ENCODE measurements at regions not wholly inside any gene's neighbourhood (a gene's known extent, or its start where the extent isn't known, plus 50 kb on each side); places are given as distances from the start of the nearest gene placed in this dataset.
"Not testable (repeated sequence)": the region's sequence is repeated elsewhere in the genome, so short reads cannot be mapped to it uniquely, and the experiment has no call there.

DNA sequence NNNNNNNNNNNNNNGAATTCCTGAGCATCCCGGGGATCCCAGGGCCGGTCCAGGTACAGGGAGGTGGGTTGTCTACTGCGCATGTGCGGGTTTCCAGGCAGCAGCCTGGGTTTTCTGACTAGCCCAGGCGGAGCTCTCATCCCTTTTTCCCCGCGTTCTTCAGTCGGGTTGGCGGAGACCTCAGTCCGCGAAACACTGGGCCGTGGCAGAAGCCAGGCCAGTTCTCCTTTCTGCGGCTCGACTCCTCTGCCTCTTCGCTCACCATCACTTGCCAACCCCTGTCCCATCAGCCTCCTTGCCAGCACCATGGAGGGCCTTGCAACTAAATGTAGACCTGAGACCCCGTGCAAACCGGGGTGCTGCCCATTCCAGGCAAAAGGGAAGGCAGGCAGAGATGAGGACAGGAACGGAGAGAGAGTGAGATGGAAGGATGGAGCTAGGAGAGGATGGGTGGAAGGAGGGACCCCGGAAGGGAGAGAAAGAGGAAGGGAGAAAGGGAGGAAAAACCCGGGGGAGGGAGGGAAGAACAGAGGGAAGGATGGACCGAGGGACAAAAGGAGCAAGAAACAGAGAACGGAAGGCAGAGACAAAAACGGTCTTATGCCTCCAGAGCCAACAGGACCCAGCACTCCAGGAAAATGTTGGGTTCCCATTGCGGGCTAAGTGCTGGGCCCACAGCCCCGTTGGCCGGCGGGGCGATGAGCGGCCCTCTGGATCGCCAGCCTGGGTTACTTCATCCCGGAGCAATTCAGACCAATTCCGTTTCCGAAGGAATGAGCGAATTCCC is 445.4 kb upstream of the DEFB115 start:
- DNase-seq, result peak; percentile 25

DNA sequence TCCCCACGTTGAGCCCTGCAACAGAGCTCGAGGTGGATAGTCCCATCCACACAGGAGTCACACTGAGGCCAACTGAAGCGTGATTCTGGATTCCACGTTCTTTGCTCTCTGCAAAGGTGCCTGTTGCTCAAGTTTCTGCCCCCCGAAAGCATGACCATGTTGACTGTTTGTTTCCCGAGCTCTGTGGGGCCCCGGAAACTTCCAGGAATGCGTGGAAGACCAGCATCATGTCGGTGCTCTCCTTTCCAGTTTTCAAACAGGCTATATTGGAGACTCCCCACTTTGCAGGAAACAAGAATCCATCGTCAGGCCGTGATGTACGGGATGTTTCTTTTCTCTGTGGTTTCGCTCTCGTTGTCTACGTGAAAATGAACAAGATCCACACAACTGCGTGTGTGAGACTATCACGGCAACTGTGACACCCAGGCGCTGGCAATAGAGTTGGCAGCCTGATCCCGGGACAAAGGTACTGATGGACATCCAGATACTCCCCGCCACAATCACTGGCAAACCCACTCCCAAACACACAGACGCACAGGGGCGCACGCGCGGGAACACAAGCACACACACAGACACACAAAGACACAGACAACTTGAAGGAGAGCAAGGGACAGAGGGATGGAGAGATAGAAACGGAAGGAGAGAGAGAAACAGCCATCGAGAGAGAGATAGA is 444.6 kb upstream of the DEFB115 start:
- no peak for DNase-seq

DNA sequence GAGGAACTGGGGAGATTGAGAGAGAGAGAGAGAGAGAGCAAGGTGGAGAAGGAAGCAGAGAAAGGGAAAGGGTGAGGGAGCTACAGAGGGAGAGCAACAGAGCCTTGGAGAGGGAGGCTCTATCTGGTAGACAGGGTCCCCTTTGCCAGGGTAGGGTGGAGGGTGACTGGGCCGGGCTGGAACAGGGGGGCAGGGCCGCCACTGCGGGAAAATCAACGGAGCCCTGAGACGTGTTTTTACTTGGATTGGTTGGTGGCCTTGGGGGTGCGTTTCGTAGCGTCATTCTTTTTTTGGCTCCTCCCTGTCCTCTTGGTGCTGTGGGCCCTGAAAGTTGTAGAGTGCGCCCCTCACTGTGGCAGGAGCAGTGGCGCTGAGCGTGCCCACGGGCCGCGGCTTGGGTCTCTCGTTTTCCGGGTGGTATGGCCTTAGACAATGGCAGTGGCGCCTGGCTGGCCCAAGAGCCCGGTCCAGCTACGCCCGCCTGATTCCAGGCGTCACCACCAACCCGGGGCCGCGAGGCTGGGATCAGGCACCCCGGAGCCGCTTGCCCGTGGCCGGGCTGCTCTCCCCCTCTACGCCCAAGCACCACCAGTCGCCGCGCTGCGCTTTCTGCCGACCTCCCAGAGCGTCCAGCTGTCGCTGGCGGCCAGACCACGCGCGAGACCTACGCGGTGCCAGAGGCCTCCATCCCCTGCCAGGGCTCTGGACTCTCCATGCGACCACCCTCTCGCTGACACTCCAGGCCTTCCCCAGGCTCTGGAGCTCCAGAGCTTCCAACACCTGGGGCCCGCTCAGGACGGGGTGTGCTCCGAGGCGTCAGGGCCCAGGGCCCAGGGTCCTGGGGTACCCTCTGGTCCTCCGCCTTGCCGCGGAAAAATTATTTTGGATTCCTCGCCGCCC is 443.8 kb upstream of the DEFB115 start:
- not testable (repeated sequence) for DNase-seq

DNA sequence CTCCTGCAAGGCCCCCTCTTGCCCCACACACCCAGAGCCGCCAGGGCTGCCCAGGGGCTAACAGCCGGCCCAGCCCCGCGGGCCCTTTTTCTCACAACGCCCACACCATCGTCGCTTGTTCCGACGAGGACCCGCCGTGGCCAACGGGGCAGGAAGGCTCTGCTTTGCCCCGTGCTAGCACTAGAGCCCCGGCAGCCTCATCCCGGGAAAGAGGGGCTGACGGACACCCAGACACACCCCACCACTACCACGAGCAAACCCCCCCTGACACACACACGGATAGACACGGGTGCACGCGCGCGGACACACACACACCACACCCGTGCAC is 443.2 kb upstream of the DEFB115 start:
- not testable (repeated sequence) for DNase-seq

DNA sequence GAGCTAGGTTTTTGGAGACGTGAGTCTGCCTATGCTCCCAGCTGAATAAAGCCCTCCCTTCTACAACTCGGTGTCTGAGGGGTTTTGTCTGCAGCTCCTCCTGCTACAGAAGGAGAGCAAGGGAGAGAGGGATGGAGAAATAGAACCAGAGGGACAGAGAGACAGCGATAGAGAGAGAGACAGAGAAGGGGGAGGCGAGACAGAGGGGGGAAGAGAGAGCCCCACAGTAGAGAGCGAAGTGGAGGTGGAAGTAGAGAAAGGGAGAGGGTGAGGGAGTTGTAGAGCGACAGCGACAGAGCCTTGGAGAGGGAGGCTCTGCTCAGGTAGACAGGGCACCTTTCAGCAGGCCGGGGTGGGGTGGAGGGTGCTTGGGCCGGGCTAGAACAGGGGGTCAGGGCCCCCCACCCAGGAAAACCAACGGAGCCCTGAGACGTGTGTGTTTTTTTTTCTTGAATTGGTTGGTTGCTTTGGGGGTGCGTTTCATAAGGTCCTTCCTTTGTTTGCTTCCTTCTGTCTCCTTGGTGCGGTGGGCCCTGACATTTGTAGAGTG is 442.4 kb upstream of the DEFB115 start:
- not testable (repeated sequence) for DNase-seq

DNA sequence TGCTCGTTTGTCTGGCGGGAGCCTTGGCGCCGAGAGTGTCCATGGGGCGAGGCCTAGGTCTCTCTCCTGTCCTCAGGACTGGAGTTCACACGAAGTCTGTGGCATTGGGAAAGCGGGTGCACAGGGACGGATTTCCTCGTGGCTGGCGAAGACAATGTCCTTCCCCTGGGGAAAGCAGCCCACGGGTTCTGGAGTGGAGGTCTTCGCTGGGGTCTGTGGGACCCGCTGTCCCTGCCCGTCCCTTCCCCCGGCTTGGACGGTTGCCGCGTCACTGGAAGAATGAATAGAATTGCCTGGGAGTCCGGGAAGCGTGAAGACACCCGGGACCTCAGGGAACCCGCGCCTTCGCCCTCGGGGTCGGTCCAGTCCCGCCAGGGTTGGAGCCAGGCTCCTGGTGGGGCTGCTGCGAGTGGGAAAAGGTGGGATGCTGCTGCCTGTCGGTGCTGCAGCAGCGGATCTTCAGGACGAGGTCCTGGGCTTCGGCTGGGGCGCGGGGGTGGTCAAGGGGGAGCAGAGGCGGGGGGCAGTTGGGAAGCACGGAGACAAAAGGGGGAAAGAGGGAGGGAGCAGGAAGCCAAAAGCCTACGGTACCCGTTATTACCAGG is 441.8 kb upstream of the DEFB115 start:
- DNase-seq, result no peak

DNA sequence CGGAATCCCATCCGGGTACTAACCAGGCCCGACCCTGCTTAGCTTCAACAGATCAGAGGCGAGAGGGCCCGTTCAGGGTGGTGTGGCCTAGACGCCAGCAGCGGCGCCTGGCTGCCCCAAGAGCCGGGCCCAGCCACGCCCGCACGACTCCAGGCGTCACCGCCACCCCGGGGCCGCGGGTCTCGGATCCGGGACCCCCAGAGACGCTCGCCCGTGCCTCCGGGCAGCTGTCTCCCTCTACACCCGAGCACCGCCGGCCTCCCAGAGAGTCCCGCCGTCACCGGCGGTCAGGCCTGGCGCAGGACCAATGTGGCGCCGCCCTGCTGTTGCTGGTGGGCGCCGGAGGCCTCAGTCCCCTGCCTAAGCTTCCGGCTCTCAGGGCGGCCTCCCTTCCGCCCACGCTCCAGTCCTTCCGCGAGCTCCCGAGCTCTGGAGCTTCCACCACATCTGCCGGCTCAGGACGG is 441.2 kb upstream of the DEFB115 start:
- no peak for DNase-seq

DNA sequence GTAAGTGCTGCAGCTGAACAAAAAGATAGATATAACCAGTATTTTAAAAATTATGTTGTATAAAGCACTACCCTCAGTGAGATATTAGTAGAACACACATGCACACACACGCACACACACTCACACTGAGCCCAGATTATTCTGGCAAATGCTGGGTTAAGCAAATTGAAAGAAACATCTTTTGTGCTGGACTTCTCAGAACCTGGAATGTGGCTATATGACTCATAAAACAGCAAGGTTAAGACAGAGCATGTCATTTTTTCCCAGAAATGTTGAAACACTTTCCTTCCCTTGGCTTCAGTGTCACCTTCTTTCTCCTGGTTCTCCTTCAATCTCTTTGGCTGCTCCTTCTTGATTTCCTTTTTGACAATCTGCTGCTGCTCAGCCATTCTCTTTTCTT is 435.8 kb upstream of the DEFB115 start:
- DNase-seq, result not testable (repeated sequence)

DNA sequence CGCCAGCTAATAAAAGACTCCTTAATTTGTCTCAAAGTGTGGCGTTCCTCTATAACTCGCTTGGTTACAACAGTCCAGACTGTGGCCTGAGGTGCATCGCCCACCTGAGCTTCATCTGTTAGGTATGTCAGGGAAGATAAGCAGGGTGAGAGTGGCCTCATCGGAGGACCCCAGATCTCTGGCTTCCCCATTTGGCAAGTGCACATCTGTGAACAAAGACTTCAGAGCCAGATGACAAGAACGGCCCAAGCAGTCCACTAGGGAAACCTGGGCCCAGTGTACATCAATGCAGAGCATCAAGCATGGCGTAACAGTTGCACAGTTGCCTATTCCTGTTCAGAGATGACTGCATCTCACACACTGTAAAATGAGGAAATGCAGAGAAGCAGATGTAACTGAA is 432.8 kb upstream of the DEFB115 start:
- not testable (repeated sequence) for DNase-seq

DNA sequence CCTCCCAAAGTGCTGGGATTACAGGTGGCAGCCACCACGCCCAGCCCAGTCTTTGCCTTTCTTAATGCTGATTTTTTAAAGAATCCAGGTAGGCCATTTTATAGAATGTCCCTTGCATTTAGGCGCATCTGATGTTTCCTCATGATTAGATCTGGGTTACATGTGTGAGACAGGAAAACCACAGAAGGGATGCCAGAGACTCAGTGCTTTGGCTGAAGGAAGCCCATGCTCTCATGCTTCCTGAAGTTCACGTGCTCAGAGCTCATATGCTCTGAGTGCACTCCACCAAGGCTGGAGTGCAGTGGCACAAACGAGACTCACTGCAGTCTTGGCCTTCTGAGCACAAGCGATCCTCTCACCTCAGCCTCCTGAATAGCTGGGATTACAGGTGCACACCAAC is 411.5 kb upstream of the DEFB115 start:
- DNase-seq, result not testable (repeated sequence)

DNA sequence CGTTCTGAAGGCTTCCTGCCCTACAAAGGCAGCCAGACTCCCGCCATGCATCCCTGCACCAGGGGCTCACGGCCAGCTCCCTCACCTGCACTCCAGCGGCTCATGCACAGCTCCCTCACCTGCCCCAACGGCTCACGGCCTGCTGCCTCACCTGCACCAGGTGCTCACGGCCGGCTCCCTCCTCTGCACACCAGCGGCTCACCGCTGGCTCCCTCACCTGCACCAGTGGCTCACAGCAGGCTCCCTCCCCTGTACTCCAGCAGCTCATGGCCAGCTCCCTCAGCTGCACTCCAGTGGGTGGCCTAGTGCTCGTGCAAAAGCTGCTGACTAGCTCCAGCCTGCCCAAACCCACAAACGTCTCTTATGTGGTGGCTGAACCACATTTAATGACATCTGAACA is 389.2 kb upstream of the DEFB115 start:
- DNase-seq, result not testable (repeated sequence)

DNA sequence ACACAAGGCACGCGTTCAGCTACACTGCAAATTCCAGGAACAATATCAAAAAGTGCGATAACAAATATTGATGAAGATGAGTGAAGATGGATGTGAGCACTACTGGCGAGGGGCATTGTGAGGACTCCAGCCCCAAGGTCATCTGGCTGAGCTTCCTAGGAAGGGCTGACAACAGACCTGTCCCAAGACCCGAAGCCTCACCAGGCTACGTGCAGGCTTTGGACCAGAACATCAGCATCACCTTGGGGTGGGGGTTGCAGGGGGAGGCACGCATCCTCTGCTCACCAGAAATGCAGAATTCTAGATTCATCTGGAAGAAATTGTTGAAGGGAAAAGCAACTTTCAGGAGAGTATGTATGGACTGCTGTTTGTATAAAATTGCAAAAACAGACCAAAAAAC is 386.3 kb upstream of the DEFB115 start:
- DNase-seq, result not testable (repeated sequence)

DNA sequence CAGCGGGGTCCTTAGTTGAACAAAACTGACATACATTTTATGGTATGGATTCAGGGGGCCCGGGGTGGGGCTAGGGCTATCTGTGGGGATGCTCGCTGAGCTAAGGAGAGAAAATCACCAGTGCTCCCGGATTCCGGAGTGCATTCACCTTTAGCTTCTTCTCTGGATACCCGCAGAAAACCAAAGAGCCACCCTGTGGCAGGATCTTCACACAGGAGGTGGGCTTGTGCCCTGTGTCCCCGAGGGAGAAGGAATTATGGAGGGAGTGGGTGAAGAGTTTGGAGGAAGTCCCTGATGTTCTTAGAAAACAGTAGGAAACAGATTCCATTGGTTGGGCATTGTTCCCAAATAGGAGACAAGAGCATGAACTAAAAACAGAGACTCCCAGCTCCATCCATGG is 385.2 kb upstream of the DEFB115 start:
- DNase-seq, result not testable (repeated sequence)

DNA sequence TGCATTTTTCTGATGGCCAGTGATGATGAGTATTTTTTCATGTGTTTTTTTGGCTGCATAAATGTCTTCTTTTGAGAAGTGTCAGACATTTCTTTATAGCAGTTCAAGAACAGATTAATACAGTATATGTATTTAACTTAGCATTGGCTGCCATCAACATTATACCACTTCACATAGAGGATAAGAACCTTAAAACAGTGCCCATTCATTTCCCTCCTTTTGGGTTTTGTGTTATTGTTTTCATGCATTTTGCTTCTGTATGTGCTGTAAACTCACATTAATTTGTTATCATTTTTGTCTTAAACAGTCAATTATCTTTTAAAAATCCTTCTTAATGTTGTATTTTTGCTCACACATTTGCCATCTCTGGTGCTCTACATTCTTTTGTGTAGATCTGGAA is 381.6 kb upstream of the DEFB115 start:
- not testable (repeated sequence) for DNase-seq

DNA sequence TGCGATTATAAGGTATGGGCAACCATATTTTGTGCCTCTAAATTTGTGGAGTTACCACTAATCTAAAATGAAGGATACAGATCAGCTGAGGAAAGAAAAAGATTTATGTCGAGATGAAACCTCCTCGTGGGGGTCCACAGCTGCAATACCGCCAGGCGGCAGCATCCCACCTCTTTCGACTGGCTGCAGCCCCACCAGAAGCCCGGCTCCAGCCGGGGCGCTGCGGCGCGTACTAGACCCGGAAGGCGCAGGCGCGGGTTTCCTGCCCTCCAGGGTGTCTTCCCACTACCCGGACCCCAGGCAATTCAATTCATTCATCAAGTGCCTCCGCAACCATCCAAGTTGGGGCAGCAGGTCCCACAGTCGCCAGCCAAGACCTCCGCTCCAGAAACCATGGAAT is 366.1 kb upstream of the DEFB115 start:
- DNase-seq, result not testable (repeated sequence)

DNA sequence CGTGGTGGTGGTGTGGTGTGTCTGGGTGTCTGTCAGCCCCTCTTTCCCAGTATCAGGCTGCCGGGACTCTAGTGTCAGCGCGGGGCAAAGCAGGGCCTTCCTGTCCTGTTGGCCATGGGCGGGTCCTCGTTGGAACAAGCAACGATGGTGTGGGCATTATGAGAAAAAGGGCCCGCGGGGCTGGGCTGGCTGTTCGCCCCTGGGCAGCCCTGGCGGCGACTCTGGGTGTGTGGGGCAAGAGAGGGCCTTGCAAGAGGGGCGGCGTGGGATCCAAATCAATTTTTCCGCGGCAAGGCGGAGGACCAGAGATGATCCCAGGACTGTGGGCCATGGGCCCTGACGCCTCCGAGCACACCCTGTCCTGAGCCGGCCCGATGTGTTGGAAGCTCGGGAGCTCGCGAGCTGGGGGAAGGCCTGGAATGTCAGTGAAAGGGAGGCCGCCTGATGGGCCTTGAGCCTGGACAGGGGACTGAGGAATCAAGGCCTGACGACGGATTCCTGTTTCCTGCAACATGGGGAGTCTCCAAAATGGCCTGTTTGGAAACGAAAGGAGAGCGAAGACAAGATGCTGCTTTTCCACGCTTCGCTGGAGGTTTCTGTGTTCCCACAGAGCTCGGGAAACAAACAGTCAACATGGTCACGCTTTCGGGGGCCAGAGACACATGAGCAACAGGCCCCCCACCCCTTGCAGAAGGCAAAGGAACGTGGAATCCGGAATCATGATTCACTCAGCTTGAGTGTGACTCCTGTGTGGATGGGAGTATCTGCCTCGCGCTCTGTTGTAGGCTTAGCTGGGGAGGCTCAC is 364.7 kb upstream of the DEFB115 start:
- no peak for DNase-seq

DNA sequence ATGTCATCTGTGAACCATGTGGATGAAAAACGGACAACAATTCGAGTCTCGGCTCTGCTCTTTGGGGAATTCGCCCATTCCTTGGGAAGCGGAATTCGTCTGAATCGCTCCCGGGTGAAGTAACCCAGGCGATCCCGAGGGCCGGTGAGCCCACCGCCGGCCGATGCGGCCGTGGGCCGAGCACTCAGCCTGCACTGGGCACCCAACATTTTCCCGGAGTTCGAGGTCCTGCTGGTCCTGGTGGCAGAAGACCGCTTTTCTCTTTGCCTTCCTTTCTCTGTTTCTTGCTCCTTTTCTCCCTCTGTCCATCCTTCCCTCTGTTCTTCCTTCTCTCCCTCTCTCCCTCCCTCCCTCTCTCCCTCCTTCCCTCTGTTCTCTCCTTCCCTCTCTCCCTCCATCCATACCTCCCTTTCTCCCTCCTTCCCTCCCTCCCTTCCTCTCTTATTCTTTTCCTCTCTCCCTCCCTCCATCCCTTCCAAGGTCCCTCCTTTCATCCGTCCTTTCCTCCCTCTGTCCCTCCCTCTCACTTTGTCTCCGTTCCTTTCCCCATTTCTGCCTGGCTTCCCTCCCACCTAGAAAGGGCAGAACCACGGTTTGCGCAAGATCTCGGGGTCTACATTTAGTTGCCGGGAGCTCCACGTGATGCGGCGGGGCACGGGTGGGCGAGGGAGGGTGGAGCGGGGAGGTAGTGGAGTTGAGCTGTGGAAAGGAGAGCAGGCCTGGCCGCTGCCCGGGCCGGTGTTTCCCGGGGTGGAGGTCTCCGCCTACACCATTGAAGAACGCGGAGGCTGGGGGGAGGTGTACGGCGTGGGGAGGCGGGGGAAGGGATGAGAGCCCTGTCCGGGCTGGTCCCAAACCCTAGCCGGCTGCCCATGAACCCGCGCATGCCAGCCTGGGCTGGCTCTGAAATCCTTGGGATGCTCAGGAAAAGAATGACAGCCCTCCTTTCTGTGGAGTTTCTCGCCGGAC is 363.8 kb upstream of the DEFB115 start:
- DNase-seq, result not testable (repeated sequence)

DNA sequence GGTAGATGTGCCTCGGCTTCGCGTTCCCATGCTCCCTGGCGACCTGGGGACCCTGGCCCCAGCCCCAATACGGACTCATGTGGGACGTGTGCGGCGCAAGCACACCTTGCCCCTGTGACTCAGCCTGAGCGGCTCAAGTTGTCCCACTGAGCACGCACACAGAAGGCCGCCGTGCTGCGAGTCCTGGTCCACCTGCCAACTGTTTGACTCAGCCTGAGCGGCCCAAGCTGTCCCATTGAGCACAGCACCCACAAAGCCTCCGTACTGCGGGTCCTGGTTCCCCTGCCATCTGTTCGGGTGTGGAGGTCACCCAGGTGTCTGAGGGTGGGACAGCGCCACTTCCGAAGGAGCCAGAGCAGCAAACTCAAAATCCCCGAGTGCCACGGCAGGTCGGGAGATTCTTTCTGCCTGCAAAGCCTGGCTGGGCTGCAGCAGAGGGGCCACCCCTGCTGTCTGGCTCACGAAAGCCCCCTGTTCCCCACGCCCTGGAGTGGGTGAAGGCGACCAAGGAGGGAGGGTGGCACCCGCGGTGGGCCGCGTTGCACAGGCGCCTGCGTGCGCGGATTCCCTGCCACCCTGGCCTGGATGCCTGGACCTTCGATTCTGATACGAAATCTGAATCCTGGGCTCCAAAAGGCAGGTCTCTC is 362.6 kb upstream of the DEFB115 start:
- not testable (repeated sequence) for DNase-seq

DNA sequence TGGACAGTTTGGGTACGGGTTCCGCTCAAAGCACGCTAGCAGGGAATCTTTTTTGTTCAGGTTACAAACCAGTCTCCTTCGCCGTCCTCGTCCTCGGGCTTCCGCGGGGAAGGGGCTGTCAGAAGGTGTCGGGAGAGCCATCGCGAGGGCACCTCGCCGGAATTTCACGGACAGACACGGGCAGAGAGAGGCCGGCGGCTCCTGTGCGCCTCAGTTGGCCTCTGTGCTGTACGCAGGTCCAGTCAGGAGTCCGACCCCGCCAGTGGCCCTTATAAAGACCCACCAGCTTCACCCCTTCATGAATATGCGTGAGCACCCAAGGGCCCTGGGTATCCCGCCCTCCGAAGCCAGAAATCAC is 362.1 kb upstream of the DEFB115 start:
- DNase-seq, result not testable (repeated sequence)

Measured in occipital lobe (tissue), 1 donor.